ENCODE measurements at regions not wholly inside any gene's neighbourhood (a gene's known extent, or its start where the extent isn't known, plus 50 kb on each side); places are given as distances from the start of the nearest gene placed in this dataset.

DNA sequence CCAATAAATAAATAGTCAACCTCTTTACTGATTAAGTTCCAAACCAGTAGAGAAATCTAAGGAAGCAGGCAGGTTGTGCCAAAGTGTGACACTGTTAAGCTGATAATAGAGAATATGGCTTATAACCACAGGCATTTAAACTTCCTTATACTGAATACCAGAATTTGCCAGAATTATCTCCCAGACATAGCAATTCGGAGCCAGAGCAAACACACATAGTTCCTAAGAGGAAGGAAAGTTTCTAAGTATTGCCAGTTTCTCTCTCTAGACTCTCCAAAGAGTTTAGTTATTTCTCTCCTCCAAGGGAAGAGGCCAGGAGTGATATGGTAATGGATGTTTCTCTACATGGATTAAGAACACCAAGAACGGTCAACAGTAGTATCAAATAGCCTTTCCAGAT, 191.7 kb upstream of the CPEB2 start:
- DNase-seq (ENCODE audit: low read depth, low spot score) = no peak
- in situ Hi-C loops (cut with HindIII; ENCODE audit: low pct_unique_long_range_greater_than_20kb, low sequenced_read_pairs) = no loop called here

DNA sequence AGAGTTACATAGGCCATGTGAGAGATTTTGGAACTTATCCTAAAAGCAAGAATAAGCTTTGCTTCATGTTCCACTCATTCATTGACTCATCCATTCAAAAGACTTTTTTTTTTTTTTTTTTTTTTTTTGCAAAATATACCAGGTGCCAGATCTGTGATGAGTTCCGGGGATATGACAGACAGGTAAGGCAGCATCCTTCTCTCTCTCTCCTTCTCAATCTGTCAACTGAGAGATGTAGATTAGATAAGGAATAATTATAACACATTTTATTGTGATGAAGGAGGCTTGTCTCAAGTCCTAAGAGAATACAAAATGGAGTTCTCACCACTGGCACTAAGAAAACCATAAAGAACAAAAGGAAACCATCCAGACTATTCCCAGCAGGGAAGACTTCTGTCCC, 190.2 kb upstream of the CPEB2 start:
- no peak for DNase-seq (ENCODE audit: low read depth, low spot score)
- in situ Hi-C loops (cut with HindIII; ENCODE audit: low pct_unique_long_range_greater_than_20kb, low sequenced_read_pairs) = no loop called here

DNA sequence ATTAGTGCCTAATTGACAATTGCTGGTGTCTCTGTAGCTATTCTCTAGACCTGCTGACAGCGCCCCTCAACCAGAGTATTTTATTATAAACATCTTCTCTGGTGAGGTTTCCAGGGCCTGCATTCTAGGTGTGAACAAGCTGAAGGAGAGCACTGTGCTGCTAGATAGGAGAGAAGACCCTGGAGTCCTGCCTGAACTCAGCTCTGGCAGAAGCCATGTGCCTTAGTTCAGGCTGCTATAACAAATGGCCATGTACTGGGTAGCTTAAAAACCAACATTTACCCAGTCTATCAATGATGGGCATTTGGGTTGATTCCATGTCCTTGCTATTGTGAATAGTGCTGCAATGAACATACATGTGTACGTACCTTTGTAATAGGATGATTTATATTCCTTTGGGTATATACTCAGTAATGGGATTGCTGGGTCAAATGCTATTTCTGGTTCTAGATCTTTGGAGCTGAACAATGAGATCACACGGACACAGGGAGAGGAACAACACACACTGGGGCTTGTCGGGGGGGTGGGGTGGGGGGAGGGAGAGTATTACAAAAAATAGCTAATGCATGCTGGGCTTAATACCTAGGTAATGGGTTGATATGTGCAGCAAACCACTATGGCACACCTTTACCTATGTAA, 185.5 kb upstream of the CPEB2 start:
- no peak for DNase-seq (ENCODE audit: low read depth, low spot score)
- in situ Hi-C loops (cut with HindIII; ENCODE audit: low pct_unique_long_range_greater_than_20kb, low sequenced_read_pairs) = no loop called here

DNA sequence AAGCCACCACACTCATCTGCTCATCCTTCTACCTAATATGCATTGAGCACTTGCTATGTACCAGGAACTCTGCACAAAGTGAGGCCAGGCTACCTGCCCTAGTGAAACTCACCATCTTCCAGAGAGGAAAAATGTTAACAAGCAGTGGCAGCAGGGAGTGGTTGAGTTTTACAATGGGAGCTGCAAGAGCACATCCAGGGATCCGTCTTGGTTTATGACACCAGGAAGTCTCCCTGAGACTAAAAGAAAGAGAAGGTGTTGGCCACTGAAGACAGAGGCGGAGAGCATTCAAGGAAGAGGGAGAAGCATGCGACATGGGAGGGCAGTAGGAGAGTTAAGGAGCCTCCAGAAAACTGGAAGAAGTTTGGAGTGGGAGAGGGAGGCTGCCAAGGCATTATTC, 178.1 kb upstream of the CPEB2 start:
- in situ Hi-C loops (cut with HindIII; ENCODE audit: low pct_unique_long_range_greater_than_20kb, low sequenced_read_pairs) = no loop called here
- no peak for DNase-seq (ENCODE audit: low read depth, low spot score)

DNA sequence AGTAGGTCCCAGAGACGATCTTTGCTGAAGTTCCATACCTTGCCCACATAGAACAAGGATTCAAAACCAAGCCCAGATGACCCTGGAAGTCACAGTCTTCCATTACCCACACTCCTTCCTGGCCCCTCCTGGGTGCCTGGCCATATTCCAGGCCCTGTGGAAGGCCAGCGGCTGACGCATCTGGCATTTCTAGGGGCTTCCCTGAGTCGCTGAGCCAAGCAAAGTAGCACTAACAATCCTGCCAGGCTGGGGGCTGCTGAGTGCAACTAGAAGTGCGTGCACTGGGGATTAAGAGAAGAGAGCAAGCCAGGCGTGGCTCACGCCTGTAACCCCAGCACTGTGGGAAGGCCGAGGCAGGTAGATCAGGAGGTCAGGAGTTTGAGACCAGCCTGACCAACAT, 175.2 kb upstream of the CPEB2 start:
- DNase-seq (ENCODE audit: low read depth, low spot score) = no peak
- in situ Hi-C loops (cut with HindIII; ENCODE audit: low pct_unique_long_range_greater_than_20kb, low sequenced_read_pairs) = no loop called here

DNA sequence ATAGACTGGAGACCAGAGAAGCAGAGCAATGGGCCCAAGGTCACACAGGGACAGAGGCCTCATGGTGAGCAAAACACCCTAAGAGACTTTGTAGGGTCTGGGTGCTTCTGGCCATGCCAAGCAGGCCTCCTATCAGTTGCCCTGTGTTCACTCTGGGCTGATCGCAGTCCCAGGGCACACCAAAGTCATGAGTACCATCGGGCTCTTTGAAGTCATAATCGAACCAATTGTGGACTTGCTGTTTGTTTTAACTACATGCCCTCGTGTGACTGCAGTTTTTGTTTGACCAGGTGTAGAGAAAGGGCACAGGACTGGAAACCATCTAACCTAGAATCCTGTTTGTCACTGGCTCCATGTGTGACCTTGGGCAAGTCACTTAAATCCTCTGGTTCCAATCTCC, 172.5 kb upstream of the CPEB2 start:
- no peak for DNase-seq (ENCODE audit: low read depth, low spot score)
- in situ Hi-C loops (cut with HindIII; ENCODE audit: low pct_unique_long_range_greater_than_20kb, low sequenced_read_pairs) = no loop called here

DNA sequence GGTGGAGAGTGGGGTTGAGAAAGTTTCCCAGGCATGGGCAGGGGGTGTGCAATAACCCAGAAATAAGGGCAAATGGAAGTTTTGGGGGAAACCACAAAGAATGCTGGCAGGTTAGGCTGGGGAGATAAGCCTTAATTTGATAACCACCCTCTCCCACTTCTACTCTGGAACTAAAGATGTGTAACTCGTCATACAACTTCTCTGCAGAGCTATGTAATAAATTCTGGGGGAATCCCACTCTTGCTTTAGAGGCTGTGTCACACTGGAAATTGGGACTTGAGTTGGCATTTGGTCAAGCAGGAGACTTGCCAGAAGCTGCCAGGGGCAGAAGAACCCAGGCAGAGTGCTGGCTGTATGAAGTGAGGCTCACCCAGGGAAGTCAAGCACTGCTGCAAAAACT, 170.9 kb upstream of the CPEB2 start:
- no peak for DNase-seq (ENCODE audit: low read depth, low spot score)
- in situ Hi-C loops (cut with HindIII; ENCODE audit: low pct_unique_long_range_greater_than_20kb, low sequenced_read_pairs) = no loop called here

DNA sequence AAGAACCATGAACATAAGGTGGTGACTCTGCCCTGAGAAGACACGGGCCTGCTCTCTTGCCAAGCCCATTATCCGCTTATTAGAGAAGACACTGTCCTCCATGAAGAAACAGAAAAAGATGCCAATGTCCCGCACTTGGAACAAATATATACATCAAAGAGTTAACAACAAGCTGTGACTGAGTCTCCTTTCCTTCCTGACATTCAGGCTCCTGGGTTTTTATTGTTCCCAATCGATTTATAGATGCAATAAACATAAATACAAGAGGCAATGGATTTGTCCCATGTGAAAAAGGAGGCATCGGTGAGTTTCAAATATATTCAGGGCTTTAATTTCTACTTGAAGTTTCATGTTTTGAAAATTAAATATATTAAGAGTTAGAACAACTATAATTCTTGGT, 169.2 kb upstream of the CPEB2 start:
- in situ Hi-C loops (cut with HindIII; ENCODE audit: low pct_unique_long_range_greater_than_20kb, low sequenced_read_pairs) = no loop called here
- no peak for DNase-seq (ENCODE audit: low read depth, low spot score)

DNA sequence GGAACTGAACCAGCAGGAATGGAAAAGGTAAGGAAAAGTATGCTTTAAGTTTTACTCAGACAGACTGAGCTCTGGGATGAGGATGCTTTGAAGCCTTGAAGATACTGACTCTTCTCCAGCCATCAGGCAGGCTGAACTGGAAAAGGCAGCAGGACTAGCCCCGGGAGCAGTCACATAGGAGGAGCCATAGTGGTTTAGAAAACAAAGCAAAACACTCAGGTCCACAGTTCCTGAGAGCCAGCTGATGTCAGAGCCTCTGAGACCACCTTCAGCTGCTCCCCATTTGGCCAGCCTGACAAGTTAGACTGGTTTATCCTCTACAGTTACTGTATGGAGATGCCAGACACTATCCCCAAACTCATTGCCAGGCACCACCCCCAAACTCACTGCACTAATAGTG, 167.9 kb upstream of the CPEB2 start:
- DNase-seq (ENCODE audit: low read depth, low spot score) = no peak
- in situ Hi-C loops (cut with HindIII; ENCODE audit: low pct_unique_long_range_greater_than_20kb, low sequenced_read_pairs) = no loop called here

DNA sequence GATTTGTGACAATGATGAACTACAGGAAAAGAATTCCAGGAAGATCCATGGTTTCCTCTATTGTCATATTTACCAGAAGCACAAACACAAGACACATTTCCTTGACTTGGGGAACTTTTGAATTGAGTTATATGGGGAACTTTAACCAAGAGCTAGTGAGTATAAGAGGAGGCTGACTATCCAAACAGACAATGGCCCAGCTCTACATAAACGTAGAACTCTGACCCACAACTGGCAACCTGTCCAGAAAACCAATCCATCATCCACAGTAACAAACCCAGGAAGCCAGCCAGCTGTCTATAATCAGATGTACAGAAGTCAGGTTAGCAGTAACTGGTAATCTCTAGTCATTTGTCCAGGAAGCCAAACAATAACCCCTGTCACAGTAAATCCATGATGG, 167.0 kb upstream of the CPEB2 start:
- no peak for DNase-seq (ENCODE audit: low read depth, low spot score)
- in situ Hi-C loops (cut with HindIII; ENCODE audit: low pct_unique_long_range_greater_than_20kb, low sequenced_read_pairs) = no loop called here

DNA sequence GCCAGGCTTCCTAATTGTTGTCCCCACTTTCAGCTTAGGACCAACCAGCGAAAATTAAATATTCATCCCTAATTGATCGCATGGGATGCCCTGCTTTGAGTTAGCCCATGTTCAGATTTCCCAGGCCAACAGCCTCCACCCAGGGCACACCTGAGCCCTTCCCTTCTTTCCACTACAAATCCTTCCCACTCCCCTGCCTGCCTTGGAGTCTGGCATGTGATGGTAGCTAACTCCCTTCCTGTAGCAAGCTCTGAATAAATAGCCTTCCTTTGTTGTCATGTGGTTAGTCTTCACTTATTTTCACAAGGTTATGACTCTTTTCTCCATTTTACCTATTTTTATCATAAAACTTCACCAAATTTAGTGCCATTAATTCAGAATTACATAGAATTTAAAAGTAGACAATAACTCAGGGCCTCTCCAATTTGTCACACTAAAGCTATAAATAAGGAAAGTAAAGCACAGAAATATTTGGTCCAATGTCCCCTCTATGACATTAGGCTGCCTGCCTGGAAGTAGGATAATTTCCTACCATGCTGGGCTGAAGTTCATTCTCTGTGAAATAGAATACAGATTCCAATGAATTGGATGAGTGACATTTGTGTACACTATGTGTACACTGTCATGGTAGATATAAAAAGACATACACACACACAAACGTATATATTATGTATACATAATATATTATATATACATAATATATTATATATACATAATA, 166.4 kb upstream of the CPEB2 start:
- in situ Hi-C loops (cut with HindIII; ENCODE audit: low pct_unique_long_range_greater_than_20kb, low sequenced_read_pairs) = no loop called here
- peak; percentile 66 for DNase-seq (ENCODE audit: low read depth, low spot score)

DNA sequence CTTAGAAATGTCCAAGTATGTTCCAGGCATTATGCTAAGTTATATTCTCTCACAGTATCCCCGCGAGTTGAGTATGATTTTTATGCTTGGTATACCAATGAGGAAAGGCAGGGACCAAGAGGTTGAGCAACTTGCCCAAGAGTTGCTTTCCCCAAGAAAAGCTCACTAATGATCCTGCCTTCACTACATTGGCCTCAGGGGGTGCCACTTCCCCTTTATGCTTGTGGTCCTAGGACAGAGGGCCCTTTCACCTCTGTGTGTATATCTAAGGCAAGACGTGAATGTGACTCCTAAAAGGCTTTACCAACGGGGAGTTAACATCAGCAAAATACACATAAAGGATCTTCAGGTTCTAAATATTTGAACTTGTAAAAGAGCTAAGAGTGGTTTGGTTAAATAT, 164.4 kb upstream of the CPEB2 start:
- DNase-seq (ENCODE audit: low read depth, low spot score) = peak; percentile 91
- in situ Hi-C loops (cut with HindIII; ENCODE audit: low pct_unique_long_range_greater_than_20kb, low sequenced_read_pairs) = no loop called here

DNA sequence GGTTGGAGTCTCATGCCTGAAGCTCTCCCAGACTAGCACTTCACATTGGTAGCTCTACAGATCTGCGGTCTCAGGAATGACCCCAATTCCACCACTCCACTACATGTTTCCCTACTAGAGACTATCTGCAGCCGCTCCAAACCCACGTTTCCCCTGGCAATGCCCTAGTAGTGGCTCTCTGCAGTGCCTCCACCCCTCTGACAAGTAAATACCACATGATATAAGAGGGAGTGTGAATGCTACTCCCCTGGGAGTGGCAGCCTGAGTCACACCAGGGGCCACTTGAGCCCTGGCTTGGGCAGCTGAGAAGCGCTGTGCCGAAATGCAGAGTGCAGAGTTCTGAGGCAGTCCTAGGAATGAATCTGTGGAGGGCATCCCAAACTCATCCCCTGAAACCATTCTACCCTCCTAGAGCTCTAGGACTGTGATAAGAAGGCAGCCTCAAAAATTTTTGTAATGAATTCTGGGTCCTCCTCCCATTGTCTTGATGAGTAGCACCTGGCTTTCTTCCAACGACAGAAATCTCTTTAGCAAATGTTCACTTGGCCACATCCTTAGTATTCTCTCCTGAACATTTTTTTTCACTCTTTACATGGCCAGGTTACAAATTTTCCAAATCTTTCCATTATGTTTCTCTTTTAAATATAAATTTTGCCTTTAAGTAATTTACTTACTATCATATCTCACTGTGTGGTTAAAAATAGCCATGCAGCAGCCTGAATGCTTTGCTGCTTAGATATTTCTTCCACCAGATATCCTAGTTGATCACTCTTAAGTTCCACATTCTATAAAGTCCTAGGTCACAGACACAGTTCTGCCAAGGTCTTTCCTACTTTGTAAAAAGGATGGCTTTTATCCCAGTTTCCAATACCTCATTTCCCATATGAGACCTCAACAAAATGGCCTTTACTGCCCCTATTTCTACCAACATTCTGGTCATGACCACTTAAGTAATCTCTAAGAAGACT, 160.2 kb upstream of the CPEB2 start:
- DNase-seq (ENCODE audit: low read depth, low spot score) = no peak
- in situ Hi-C loops (cut with HindIII; ENCODE audit: low pct_unique_long_range_greater_than_20kb, low sequenced_read_pairs) = no loop called here

DNA sequence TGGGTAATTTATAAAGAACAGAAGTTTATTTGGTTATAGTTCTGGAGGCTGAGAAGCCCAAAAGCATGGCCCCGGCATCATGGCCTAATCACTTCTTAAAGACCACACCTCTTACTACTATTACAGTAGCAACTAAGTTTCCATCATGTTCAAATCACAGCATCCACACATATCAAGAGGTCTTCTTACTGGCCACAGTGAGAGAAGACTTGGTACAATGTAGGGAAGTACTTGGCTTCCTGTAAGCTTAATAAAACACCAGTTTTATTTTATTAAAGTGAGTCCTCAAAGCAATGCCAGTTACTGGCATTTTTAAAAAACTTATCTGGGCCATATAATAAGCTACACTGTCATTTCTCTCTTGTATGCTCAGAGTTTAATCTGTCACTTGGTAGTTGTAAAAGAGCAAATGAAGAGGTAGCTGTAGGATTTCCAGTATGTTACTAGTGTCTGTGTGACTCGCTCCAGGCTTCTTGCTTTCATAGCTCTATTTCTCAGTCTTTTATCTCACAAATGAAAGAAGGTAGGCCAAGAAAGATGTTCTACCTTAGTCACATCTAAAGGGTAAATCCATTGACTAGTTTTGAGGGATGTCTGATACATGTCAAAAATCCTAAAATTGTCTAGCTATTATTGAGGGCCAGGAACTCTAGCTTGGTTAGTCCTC, 159.2 kb upstream of the CPEB2 start:
- no peak for DNase-seq (ENCODE audit: low read depth, low spot score)
- in situ Hi-C loops (cut with HindIII; ENCODE audit: low pct_unique_long_range_greater_than_20kb, low sequenced_read_pairs) = no loop called here

DNA sequence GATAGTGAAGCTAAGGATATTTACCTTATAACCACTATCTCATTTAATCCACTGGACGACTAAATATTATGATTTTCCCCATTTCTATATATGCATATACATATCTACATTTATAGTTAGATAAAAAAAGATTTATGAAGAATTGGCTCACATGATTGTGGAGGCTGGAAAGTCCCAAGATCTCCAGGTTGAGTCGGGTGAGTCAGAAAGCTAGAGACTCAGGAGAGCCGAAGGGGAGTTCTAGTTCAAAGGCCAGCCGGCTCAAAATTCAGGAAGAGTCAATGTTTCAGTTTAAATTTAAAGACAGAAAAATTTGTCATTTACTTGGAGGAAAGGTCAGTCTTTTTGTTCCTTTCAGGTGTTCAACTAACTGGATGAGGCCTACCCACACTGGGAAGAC, 158.2 kb upstream of the CPEB2 start:
- no peak for DNase-seq (ENCODE audit: low read depth, low spot score)
- in situ Hi-C loops (cut with HindIII; ENCODE audit: low pct_unique_long_range_greater_than_20kb, low sequenced_read_pairs) = no loop called here

DNA sequence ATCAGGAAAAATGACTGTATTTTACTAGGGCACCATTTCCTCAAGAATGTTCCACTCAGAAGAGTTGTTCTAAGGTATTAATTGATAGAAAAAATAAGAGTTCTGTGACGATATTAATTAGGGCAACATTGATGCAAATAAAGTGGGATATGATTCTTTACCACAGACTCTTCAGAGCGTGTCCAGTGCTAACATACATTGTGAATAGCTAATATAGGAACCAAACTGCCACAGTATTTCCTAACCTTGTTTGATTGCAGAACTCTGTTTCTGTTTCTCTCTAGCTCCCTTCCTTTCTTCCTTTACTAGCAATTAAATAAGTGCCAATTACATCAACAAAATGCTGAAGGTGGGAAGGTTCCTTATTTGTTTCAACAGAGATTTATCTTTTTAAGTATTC, 154.1 kb upstream of the CPEB2 start:
- no peak for DNase-seq (ENCODE audit: low read depth, low spot score)
- in situ Hi-C loops (cut with HindIII; ENCODE audit: low pct_unique_long_range_greater_than_20kb, low sequenced_read_pairs) = no loop called here

DNA sequence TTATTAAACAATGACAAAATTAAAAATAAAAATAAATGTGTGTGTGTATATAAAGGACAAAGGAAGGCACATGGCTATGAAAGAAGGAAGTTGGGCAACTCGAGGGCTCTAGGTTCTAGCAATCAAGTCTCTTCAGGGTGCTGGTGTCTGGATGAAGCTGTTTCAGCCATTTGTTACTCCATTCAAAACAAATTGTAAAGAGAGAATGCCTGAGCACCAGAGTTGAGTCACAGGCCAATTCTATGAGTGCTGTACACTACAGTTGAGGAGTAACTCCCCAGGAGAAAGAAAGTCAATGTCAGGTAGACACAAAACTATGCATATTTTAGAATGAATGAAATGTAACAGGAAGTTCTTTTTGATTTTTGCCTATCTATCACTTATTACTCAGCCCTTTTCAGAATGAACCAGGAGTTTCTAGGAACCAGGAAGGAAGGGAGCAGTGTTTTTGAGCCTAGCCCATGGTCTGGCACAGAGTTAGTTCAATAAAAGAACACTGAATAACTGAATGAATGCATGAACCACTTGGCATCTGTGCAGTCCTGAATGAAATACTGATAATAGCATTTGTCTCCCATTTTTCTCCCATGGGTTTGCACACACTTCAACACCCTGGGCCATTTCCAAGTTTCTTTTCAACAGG, 151.7 kb upstream of the CPEB2 start:
- in situ Hi-C loops (cut with HindIII; ENCODE audit: low pct_unique_long_range_greater_than_20kb, low sequenced_read_pairs) = no loop called here
- DNase-seq (ENCODE audit: low read depth, low spot score) = peak; percentile 37
